ENCODE measurements at regions not wholly inside any gene's neighbourhood (a gene's known extent, or its start where the extent isn't known, plus 50 kb on each side); places are given as distances from the start of the nearest gene placed in this dataset.

GRCh38 chr18:47381975-47382570 is 130.6 kb upstream of the SKOR2 start:
- ChIA-PET POLR2A (ENCODE audit: unreplicated experiment) (no interaction called here), CTCF (no interaction called here)
- H4K8ac ChIP-seq (ENCODE audit: low read depth in 2 of 2, low read length in 2 of 2), result no peak overlapping the region
- no peak overlapping the region for H3K4ac ChIP-seq (ENCODE audit: low read depth, low read length)
- ATAC-seq (ENCODE audit: low read depth) (no peak), DNase-seq (no peak)
- no peak overlapping the region for H3K27ac ChIP-seq (ENCODE audit: insufficient read depth, low read length)
- H3K9me3 ChIP-seq (ENCODE audit: control insufficient read depth, insufficient read depth, low read length), result peaks cover 12% of the 10 kb centered on the region; the same call in 1 of the 2 replicates
- no peak overlapping the region for H3K23ac ChIP-seq (ENCODE audit: low read depth, low read length)
- no peak overlapping the region for H3K4me2 ChIP-seq (ENCODE audit: low read depth, low read length)
- WGBS, 2 experiments (ENCODE audit: extremely low coverage in 2 of 2, insufficient read length in 1 of 2), result 0% methylated on average over 2 of the region's 14 CpGs; no CpG with 5 or more reads in 1 of the 2 experiments
- intact Hi-C loops (cut with micrococcal nuclease), result no loop called here
- no peaks in the 10 kb centered on the region for H3K27me3 ChIP-seq (ENCODE audit: control insufficient read depth, insufficient read depth, low read length)
- H3K9me1 ChIP-seq (ENCODE audit: insufficient read depth, low read length), result no peaks in the 10 kb centered on the region
- no peak overlapping the region for H2AK9ac ChIP-seq (replicated peaks; ENCODE audit: low read depth, low read length, poor library complexity)
- H3K9ac ChIP-seq (ENCODE audit: low read depth, low read length), result no peak overlapping the region
- BruUV-seq (replicated peaks), result no TSS peak
- no peaks in the 10 kb centered on the region for H3K4me1 ChIP-seq (ENCODE audit: control insufficient read depth, insufficient read depth, low read length)
- no peak overlapping the region for H2AK5ac ChIP-seq (ENCODE audit: low read depth, low read length)
- no peaks in the 10 kb centered on the region for H4K20me1 ChIP-seq (ENCODE audit: insufficient read depth, low read length)
- no peak overlapping the region for H2BK20ac ChIP-seq (ENCODE audit: low read depth, low read length)
- no peak overlapping the region for H2AFZ ChIP-seq (replicated peaks; ENCODE audit: low read length, poor library complexity)
- no peak overlapping the region for H3K4me3 ChIP-seq (ENCODE audit: insufficient read depth, low read depth, low read length)
- TF ChIP-seq FOS (IDR thresholded peaks at IDR 0.05; ENCODE audit: low read depth, low read length), result no peak
- TF ChIP-seq SMC3 (IDR thresholded peaks at IDR 0.05; ENCODE audit: low read depth, low read length), result no peak
- TF ChIP-seq MXI1 (IDR thresholded peaks at IDR 0.05; ENCODE audit: borderline replicate concordance, low read depth, low read length), result no peak
- TF ChIP-seq MAFK (IDR thresholded peaks at IDR 0.05; ENCODE audit: low read depth, low read length), result no peak
- no peak for TF ChIP-seq POLR2A (IDR thresholded peaks at IDR 0.05; ENCODE audit: low read depth, low read length)
- no peak for TF ChIP-seq CHD1 (IDR thresholded peaks at IDR 0.05; ENCODE audit: low read depth, low read length)
- TF ChIP-seq MAZ (IDR thresholded peaks at IDR 0.05; ENCODE audit: borderline replicate concordance, low read depth, low read length), result no peak
- TF ChIP-seq NFE2L2 (IDR thresholded peaks at IDR 0.05; ENCODE audit: low read depth, low read length), result no peak
- no peak for TF ChIP-seq CTCF (conservative IDR thresholded peaks at IDR 0.05; ENCODE audit: low read depth, low read length)
- TF ChIP-seq RAD21 (IDR thresholded peaks at IDR 0.05; ENCODE audit: low read length), result no peak
- no peak for TF ChIP-seq USF2 (IDR thresholded peaks at IDR 0.05; ENCODE audit: low read depth, low read length)
- H4K5ac ChIP-seq (ENCODE audit: low read depth, low read length), result no peak overlapping the region
- in situ Hi-C loops (cut with MboI; ENCODE audit: low sequenced_read_pairs), result no loop called here
- H3K79me1 ChIP-seq (ENCODE audit: low read depth in 1 of 2, low read length in 2 of 2), result no peaks in the 10 kb centered on the region
- H3K18ac ChIP-seq (ENCODE audit: low read depth, low read length), result no peak overlapping the region
- no peak overlapping the region for H3K56ac ChIP-seq (ENCODE audit: extremely low read depth, insufficient read depth, low read length)
- H3K14ac ChIP-seq (replicated peaks; ENCODE audit: low read depth, low read length), result no peak overlapping the region
- no peak overlapping the region for H2BK5ac ChIP-seq (ENCODE audit: low read depth, low read length, poor library complexity, severe bottlenecking)
- H4K91ac ChIP-seq (ENCODE audit: insufficient read depth, low read depth, low read length), result no peak overlapping the region
- H3K36me3 ChIP-seq (ENCODE audit: control insufficient read depth, insufficient read depth, low read length), result no peaks in the 10 kb centered on the region
- H2BK120ac ChIP-seq (ENCODE audit: low read depth, low read length), result no peak overlapping the region
- dilution Hi-C loops (cut with HindIII; ENCODE audit: low sequenced_read_pairs, unreplicated experiment), result no loop called here
- no peak overlapping the region for H2BK15ac ChIP-seq (ENCODE audit: low read depth, low read length)
